ENCODE measurements at regions not wholly inside any gene's neighbourhood (a gene's known extent, or its start where the extent isn't known, plus 50 kb on each side); places are given as distances from the start of the nearest gene placed in this dataset.

- TF ChIP-seq CTCF (conservative IDR thresholded peaks at IDR 0.05; ENCODE audit: low read depth, low read length), result no peak
- Histone ChIP-seq H3K27me3 (ENCODE audit: insufficient read depth, low read depth) (no peaks in the 10 kb centered on the region), H3K36me3 (ENCODE audit: insufficient read depth) (no peaks in the 10 kb centered on the region), H4K20me1 (ENCODE audit: insufficient read depth) (no peaks in the 10 kb centered on the region), H3K79me2 (ENCODE audit: insufficient read depth, low read depth) (no peaks in the 10 kb centered on the region), H3K4me1 (ENCODE audit: low read depth, poor library complexity, severe bottlenecking) (no peaks in the 10 kb centered on the region), H3K4me3 (IDR thresholded peaks at IDR 0.05; ENCODE audit: insufficient read depth, low read depth, low read length) (no peak overlapping the region), H3K4me2 (no peak overlapping the region), H3K9ac (no peak overlapping the region), H2AFZ (ENCODE audit: low read depth) (no peak overlapping the region), H3K27ac (no peak overlapping the region)
These were observed 517.1 kb downstream of the TMEM232 start for GRCh38 chr5:110209401-110209800.

GRCh38 chr5:110218981-110219380 is 507.5 kb downstream of the TMEM232 start:
- no peaks in the 10 kb centered on the region for H3K79me2 ChIP-seq (ENCODE audit: insufficient read depth, low read depth)
- no peak overlapping the region for H3K27ac ChIP-seq
- H3K27me3 ChIP-seq (ENCODE audit: insufficient read depth, low read depth), result no peaks in the 10 kb centered on the region
- H4K20me1 ChIP-seq (ENCODE audit: insufficient read depth), result no peaks in the 10 kb centered on the region
- peaks cover 5% of the 10 kb centered on the region for H3K4me1 ChIP-seq (ENCODE audit: low read depth, poor library complexity, severe bottlenecking)
- no peak overlapping the region for H3K4me3 ChIP-seq (IDR thresholded peaks at IDR 0.05; ENCODE audit: insufficient read depth, low read depth, low read length)
- H3K9ac ChIP-seq, result no peak overlapping the region
- no peak for TF ChIP-seq CTCF (conservative IDR thresholded peaks at IDR 0.05; ENCODE audit: low read depth, low read length)
- H2AFZ ChIP-seq (ENCODE audit: low read depth), result no peak overlapping the region
- H3K36me3 ChIP-seq (ENCODE audit: insufficient read depth), result no peaks in the 10 kb centered on the region
- H3K4me2 ChIP-seq, result no peak overlapping the region

GRCh38 chr5:110219769-110220168 is 506.7 kb downstream of the TMEM232 start:
- Histone ChIP-seq H3K27me3 (ENCODE audit: insufficient read depth, low read depth) (no peaks in the 10 kb centered on the region), H3K4me3 (IDR thresholded peaks at IDR 0.05; ENCODE audit: insufficient read depth, low read depth, low read length) (no peak overlapping the region), H4K20me1 (ENCODE audit: insufficient read depth) (no peaks in the 10 kb centered on the region), H3K9ac (no peak overlapping the region), H3K27ac (no peak overlapping the region), H3K79me2 (ENCODE audit: insufficient read depth, low read depth) (no peaks in the 10 kb centered on the region), H2AFZ (ENCODE audit: low read depth) (no peak overlapping the region), H3K4me1 (ENCODE audit: low read depth, poor library complexity, severe bottlenecking) (peaks cover 5% of the 10 kb centered on the region), H3K36me3 (ENCODE audit: insufficient read depth) (no peaks in the 10 kb centered on the region), H3K4me2 (no peak overlapping the region)
- no peak for TF ChIP-seq CTCF (conservative IDR thresholded peaks at IDR 0.05; ENCODE audit: low read depth, low read length)

GRCh38 chr5:110221036-110221435 is 505.4 kb downstream of the TMEM232 start:
- no peak overlapping the region for H3K27ac ChIP-seq
- no peak overlapping the region for H2AFZ ChIP-seq (ENCODE audit: low read depth)
- TF ChIP-seq CTCF (conservative IDR thresholded peaks at IDR 0.05; ENCODE audit: low read depth, low read length), result no peak
- no peaks in the 10 kb centered on the region for H3K79me2 ChIP-seq (ENCODE audit: insufficient read depth, low read depth)
- H3K4me2 ChIP-seq, result no peak overlapping the region
- H3K9ac ChIP-seq, result no peak overlapping the region
- H3K36me3 ChIP-seq (ENCODE audit: insufficient read depth), result no peaks in the 10 kb centered on the region
- no peaks in the 10 kb centered on the region for H3K27me3 ChIP-seq (ENCODE audit: insufficient read depth, low read depth)
- H3K4me1 ChIP-seq (ENCODE audit: low read depth, poor library complexity, severe bottlenecking), result peaks cover 5% of the 10 kb centered on the region
- H3K4me3 ChIP-seq (IDR thresholded peaks at IDR 0.05; ENCODE audit: insufficient read depth, low read depth, low read length), result no peak overlapping the region
- no peaks in the 10 kb centered on the region for H4K20me1 ChIP-seq (ENCODE audit: insufficient read depth)

Data from KMS-11 (cell line).